KMS-11 (cell line): ENCODE measurements at regions not wholly inside any gene's neighbourhood (a gene's known extent, or its start where the extent isn't known, plus 50 kb on each side); places are given as distances from the start of the nearest gene placed in this dataset.

ENCODE experiments used
- H2AFZ ChIP-seq: fragments of 200-600 bp; sonication (generic); 2 replicates; pipeline ENCODE4 v1.6.1; 2016; ENCODE audit warnings: antibody characterized with exemption, mixed run types, low read depth
- H3K27ac ChIP-seq: fragments of 200-600 bp; sonication (generic); 2 replicates; pipeline ENCODE4 v1.6.1; 2016; ENCODE audit warnings: mild to moderate bottlenecking, mixed run types
- H3K27me3 ChIP-seq: fragments of 200-600 bp; sonication (generic); 2 replicates; pipeline ENCODE4 v1.6.1; 2017; ENCODE audit warnings: mild to moderate bottlenecking, low read depth, mixed run types, moderate library complexity; ENCODE audit not compliant: insufficient read depth
- H3K36me3 ChIP-seq: fragments of 200-600 bp; sonication (generic); 2 replicates; pipeline ENCODE4 v1.6.1; 2017; ENCODE audit warnings: mild to moderate bottlenecking, mixed run types; ENCODE audit not compliant: insufficient read depth
- H3K4me1 ChIP-seq: fragments of 200-600 bp; sonication (generic); 2 replicates; pipeline ENCODE4 v1.6.1; 2016; ENCODE audit warnings: mild to moderate bottlenecking, low read depth, mixed run types; ENCODE audit not compliant: poor library complexity, severe bottlenecking
- H3K4me2 ChIP-seq: fragments of 200-600 bp; sonication (generic); 2 replicates; pipeline ENCODE4 v1.7.0; 2016; ENCODE audit warnings: mild to moderate bottlenecking, mixed run types
- H3K4me3 ChIP-seq: fragments of 200-600 bp; sonication (generic); IDR thresholded peaks from 2 replicates; pipeline ENCODE4 v1.6.1; 2017; ENCODE audit warnings: low read depth, low read length, mixed read lengths; ENCODE audit not compliant: insufficient read depth
- H3K79me2 ChIP-seq: fragments of 200-600 bp; sonication (generic); 2 replicates; pipeline ENCODE4 v1.6.1; 2016; ENCODE audit warnings: low read depth, mixed run types; ENCODE audit not compliant: insufficient read depth
- H3K9ac ChIP-seq: fragments of 200-600 bp; sonication (generic); 2 replicates; pipeline ENCODE4 v1.6.1; 2016; ENCODE audit warnings: mild to moderate bottlenecking, mixed run types
- H4K20me1 ChIP-seq: fragments of 200-600 bp; sonication (generic); 2 replicates; pipeline ENCODE4 v1.6.1; 2016; ENCODE audit warnings: mild to moderate bottlenecking, mixed run types; ENCODE audit not compliant: insufficient read depth
- TF ChIP-seq, protein P1 (sequence below): fragments of 200-600 bp; sonication (generic); conservative IDR thresholded peaks from 2 replicates; pipeline ENCODE4 v1.6.1; 2017; ENCODE audit warnings: low read depth, mild to moderate bottlenecking, antibody characterized with exemption, low read length, moderate library complexity, mixed read lengths

DNA sequence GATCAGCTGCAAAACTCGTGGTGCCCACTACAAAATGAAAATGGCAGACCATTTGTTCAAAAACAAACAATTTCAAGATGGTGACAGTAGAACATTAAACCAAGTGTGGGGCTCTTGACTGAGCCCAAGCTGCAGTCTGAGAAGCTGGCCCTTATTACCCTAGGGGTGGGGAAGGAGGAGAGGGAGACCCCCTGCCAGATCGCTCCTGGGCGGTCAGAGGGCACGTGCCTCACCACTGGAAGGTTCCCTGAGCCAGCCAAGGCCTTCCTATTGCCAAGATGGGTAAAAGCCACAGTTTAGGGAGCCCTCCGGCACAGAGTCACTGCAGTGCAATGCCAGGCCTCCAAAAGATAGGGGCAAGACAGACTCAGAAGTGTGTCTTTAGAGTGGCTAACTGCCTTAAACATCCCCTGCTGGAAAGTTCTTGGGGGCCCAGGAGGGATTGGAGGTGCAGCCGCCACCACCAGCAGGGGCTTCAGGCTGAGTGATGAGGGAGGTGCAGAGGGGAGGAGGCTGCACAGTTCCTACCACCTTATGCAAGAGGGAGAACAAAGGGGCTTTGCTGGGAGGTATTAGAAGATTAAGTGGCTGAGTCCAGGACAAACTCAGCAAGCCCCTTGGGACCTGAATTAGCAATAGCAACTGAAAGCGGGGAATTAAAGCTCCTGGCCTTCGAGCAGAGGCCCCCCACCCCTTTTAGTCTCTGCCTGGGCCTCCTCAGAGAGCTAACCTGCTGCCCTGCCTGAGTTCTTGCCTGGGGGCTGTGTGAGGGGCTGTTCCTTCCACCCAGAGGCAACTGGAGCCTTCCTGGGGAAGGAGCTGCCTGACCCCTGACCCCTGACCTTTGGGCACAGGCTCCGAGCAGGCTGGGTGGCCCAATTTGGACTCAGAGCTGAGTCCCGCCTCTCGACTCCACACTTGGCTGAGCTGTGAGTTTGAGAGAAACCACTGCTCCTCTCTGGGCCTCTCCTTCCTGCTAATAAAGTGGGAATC is 88.4 kb downstream of the VEGFA start:
- Histone ChIP-seq H3K27me3 (no peaks in the 10 kb centered on the region), H3K4me2 (no peak overlapping the region), H3K79me2 (no peaks in the 10 kb centered on the region), H3K36me3 (no peaks in the 10 kb centered on the region), H2AFZ (no peak overlapping the region), H3K27ac (no peak overlapping the region), H3K9ac (no peak overlapping the region), H4K20me1 (no peaks in the 10 kb centered on the region), H3K4me3 (no peak overlapping the region), H3K4me1 (no peaks in the 10 kb centered on the region)
- TF ChIP-seq, protein P1, sequence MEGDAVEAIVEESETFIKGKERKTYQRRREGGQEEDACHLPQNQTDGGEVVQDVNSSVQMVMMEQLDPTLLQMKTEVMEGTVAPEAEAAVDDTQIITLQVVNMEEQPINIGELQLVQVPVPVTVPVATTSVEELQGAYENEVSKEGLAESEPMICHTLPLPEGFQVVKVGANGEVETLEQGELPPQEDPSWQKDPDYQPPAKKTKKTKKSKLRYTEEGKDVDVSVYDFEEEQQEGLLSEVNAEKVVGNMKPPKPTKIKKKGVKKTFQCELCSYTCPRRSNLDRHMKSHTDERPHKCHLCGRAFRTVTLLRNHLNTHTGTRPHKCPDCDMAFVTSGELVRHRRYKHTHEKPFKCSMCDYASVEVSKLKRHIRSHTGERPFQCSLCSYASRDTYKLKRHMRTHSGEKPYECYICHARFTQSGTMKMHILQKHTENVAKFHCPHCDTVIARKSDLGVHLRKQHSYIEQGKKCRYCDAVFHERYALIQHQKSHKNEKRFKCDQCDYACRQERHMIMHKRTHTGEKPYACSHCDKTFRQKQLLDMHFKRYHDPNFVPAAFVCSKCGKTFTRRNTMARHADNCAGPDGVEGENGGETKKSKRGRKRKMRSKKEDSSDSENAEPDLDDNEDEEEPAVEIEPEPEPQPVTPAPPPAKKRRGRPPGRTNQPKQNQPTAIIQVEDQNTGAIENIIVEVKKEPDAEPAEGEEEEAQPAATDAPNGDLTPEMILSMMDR: no peak

DNA sequence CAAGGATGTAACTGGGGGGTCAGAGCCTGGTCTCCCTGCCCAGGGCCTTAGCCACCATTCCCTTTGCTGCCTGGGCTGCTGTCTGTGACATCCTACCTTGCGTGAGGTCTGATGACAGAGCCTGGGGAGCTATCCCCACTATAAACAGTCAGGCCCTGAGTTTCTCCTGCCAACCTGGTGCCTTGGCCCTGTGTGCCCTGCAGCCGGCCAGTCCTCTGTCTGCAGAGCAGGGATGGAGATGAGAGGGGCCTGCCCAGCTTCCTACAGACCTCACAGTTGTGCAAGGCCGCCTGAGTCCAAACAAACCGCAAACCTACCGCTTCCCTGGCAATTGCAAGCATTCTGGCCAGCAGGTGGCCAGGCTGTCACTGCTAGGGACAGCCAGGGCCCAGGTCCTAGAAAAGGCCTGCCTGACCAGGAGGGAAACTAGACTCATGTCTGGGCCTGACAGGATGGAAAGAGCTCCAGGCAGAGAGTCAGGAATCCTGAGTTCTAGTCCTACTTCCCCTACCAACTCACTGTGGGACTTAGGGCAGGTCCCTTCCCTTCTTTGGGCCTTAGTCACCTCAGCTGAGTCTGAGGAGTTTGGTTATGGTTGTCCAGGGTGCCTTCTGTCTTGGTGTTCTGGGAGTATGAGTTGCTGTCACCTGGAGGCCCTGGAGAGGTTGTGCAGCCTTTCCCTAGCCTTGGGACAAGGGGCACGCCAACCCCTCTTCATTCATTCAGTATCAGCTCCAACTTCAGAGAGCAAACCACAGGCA is 86.2 kb downstream of the VEGFA start:
- Histone ChIP-seq H3K27me3 (no peaks in the 10 kb centered on the region), H3K9ac (no peak overlapping the region), H3K4me3 (no peak overlapping the region), H2AFZ (no peak overlapping the region), H3K4me2 (no peak overlapping the region), H4K20me1 (no peaks in the 10 kb centered on the region), H3K79me2 (no peaks in the 10 kb centered on the region), H3K4me1 (no peaks in the 10 kb centered on the region), H3K36me3 (no peaks in the 10 kb centered on the region), H3K27ac (no peak overlapping the region)
- TF ChIP-seq, protein P1: no peak

DNA sequence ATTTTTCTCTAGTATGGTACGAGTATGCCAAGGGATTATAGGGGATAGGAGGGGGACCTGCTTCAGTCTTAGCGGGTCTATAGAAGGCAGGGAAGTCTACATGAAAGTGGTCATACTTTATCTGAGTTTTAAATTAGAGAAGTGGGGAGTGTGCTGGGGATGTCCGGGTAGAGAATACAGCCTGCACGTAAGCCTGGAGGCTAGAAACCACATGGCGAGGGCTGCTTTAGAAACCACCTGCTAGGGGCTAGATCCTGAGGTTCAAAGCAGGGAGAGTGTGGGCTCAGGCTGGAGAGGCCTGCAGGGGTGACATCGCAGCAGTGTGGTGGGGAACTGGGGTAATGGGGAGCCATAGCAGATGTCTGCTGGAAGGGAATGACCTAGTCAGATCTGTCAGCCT is 85.2 kb downstream of the VEGFA start:
- no peaks in the 10 kb centered on the region for H3K4me1 ChIP-seq
- H3K9ac ChIP-seq: no peak overlapping the region
- TF ChIP-seq, protein P1: no peak
- H3K4me2 ChIP-seq: no peak overlapping the region
- no peaks in the 10 kb centered on the region for H3K36me3 ChIP-seq
- no peaks in the 10 kb centered on the region for H3K27me3 ChIP-seq
- no peaks in the 10 kb centered on the region for H4K20me1 ChIP-seq
- H3K27ac ChIP-seq: no peak overlapping the region
- H3K79me2 ChIP-seq: no peaks in the 10 kb centered on the region
- H2AFZ ChIP-seq: no peak overlapping the region
- H3K4me3 ChIP-seq: no peak overlapping the region

DNA sequence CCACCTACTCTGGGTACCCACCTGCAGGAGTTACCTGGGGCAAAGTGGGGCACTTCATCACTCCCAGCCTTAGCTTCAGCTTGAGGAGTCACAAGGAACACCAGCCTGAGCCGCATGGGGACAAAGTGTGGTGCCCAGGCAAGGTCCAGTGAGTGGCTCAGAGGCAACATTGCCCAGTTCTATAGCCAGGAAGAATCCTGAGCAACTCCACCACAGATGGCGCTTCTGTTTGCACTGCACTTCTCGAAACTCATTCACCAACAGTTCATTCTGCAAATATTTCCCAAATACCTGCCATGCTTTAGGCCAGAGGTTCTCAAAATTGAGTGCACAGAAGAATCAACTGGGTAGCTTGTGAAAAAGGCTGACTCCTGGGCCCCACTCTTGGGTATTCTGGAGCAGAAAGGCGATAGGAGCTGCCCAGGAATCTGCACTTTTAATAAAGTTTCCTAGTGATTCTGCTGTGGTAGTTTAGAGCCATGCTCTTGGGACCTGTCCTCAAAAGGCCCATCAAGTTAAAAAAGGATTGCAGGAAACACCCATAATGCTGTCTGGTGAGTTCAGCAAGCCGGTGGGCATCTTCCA is 83.1 kb downstream of the VEGFA start:
- no peaks in the 10 kb centered on the region for H3K36me3 ChIP-seq
- H3K9ac ChIP-seq: no peak overlapping the region
- TF ChIP-seq, protein P1: no peak
- H3K4me1 ChIP-seq: peaks cover 15% of the 10 kb centered on the region
- H3K27ac ChIP-seq: no peak overlapping the region
- H3K27me3 ChIP-seq: no peaks in the 10 kb centered on the region
- no peak overlapping the region for H3K4me2 ChIP-seq
- no peak overlapping the region for H2AFZ ChIP-seq
- no peaks in the 10 kb centered on the region for H4K20me1 ChIP-seq
- no peak overlapping the region for H3K4me3 ChIP-seq
- H3K79me2 ChIP-seq: no peaks in the 10 kb centered on the region
